GM12891 (cell line): ENCODE measurements at regions not wholly inside any gene's neighbourhood (a gene's known extent, or its start where the extent isn't known, plus 50 kb on each side); places are given as distances from the start of the nearest gene placed in this dataset.

Experiments used
- DNase-seq: peaks from one replicate; pipeline ENCODE4 v3.0.0; 2011; ENCODE audit warnings: low spot score; ENCODE audit not compliant: insufficient read length
- FAIRE-seq: peaks from 2 replicates; lab custom pipeline; 2011; peaks lifted over from hg19 to GRCh38; lab: Jason Lieb, UNC
- PAX5 ChIP-seq: IDR thresholded peaks from 2 replicates; pipeline ENCODE4 v1.6.1; 2011; ENCODE audit warnings: low read length, moderate library complexity, mild to moderate bottlenecking; ENCODE audit not compliant: insufficient read depth, severe bottlenecking
- POLR2A ChIP-seq: IDR thresholded peaks from 2 replicates; pipeline ENCODE4 v1.6.1; 2011; ENCODE audit warnings: low read depth, low read length, control low read depth
- POLR2AphosphoS5 ChIP-seq: IDR thresholded peaks from 2 replicates; pipeline ENCODE4 v1.6.1; 2011; ENCODE audit warnings: low read depth, low read length, control low read depth
- POU2F2 ChIP-seq: IDR thresholded peaks from 2 replicates; pipeline ENCODE4 v1.6.1; 2011; ENCODE audit warnings: low read depth, mild to moderate bottlenecking, control low read depth, low read length, moderate library complexity
- SPI1 ChIP-seq: IDR thresholded peaks from 2 replicates; pipeline ENCODE4 v1.6.1; 2011; ENCODE audit warnings: low read depth, low read length, control low read depth
- TAF1 ChIP-seq: IDR thresholded peaks from 2 replicates; pipeline ENCODE4 v1.6.1; 2011; ENCODE audit warnings: low read depth, low read length, control low read depth

DNA sequence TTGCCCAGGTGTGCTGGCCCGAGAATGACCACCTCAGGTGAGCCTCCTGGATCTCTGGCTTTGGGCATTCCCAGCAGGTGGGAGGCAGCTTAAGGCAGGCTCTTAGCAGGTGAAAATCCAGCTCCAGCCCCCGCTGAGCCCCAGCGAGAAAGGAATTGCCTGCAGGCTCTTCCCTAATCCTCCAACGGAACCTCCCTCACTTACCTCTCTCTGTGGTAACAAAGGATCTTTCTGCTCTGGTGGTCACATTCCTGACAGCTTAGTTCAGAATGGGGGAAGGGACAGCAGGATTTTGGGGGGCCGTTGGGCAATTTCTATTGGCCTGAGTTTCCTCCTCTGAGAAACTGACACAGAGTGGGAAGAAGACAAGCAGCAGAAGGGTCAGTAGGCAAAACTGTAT is 116.0 kb upstream of the LHX5 start:
- no peak for FAIRE-seq
- DNase-seq = no peak
- TF ChIP-seq POLR2A = no peak
- TF ChIP-seq POLR2AphosphoS5 = no peak
- no peak for TF ChIP-seq SPI1
- no peak for TF ChIP-seq TAF1
- no peak for TF ChIP-seq PAX5
- no peak for TF ChIP-seq POU2F2

DNA sequence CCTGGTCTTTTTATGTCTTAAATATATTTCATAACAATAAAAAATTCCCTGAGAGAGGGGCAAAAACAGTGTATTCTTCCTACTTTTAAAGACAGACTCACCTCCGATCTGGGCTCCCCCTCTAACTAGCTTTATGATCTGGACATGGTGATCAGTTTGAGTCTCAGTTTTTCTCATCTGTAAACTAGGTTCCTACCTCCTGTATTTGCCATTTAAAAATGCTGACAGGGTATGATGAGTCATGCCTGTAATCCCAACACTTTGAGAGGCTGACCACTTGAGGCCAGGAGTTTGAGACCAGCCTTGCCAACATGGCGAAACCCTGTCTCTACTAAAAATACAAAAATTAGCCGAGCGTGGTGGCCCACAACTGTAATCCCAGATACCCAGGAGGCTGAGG is 114.8 kb upstream of the LHX5 start:
- FAIRE-seq = no peak
- TF ChIP-seq PAX5 (no peak), TAF1 (no peak), POU2F2 (no peak), POLR2AphosphoS5 (no peak), SPI1 (no peak), POLR2A (no peak)
- no peak for DNase-seq

DNA sequence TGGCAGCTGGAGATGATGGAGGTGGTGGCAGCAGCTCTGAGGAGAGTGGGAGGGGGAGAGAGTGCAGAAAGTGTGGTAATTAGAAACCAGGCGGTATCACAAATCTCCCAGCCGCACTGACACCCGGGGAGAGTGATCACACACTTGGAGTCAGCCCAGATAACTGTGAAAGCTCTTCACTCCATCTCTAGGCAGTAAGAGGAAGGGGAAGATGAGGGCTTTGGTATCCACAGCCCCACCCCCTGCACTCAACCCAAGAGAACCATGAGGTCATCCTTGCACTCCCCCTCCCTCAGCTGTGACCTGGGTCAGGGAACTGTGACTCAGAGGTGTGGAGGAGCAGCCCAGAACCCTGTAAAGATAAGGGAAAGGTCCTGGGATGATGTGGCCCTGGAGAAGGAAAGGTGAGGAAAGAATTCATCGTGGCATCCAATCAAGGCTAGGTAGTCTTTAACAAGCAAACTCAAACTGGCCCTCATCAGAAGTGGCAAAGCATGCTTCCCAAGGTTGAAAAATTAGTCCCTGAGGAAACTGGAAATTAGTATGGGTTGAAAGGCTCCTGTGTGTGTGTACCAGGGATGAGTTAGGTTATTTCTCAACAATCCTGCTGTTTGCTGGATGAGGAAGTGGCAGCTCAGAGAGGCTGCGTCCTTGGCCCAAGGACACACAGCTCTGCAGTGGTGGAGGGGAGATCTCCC is 111.0 kb upstream of the LHX5 start:
- DNase-seq = no peak
- no peak for FAIRE-seq

DNA sequence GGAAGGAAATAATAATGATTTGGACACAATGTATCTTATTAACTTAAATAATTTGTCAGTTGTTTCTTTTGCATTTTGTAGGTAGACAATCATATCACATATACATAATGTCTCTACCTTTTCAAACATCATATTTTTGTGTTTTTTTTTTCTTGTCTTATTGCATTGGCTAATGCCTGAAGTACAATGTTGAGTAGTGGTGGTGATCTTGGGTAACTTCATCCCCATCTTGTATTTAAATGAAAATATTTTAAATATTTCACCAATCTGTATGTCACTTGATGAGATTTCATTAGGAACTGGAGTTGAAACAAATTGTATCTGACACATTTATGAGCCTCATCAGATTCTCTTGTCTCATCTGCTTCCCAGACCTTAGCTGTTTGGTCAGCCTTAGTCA is 109.7 kb upstream of the LHX5 start:
- FAIRE-seq (no peak), DNase-seq (no peak)
- TF ChIP-seq POLR2A (no peak), TAF1 (no peak), POU2F2 (no peak), SPI1 (no peak), POLR2AphosphoS5 (no peak), PAX5 (no peak)

More for the DNA sequence above, 111.0 kb upstream of the LHX5 start:
- TF ChIP-seq TAF1 (no peak), PAX5 (no peak)

DNA sequence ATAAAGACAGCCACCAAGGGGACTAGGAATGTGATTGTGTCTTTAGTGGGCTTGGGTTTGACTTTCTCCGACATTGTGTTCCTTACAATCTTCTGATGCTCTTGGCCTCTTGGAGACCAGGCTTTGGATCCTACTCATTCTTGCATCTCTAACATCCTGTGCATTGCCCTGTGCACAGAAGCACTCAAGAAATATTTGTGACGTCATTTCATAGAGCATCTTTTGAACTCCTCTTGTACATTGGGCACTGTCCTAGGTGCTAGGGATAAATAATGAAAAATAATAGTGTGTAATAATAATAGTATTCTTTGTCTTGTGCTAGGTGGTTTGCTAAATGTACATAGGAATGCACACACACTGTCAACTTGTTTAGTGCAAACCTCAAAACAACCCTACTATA is 108.8 kb upstream of the LHX5 start:
- TF ChIP-seq POLR2AphosphoS5 (no peak), PAX5 (no peak), SPI1 (no peak), POU2F2 (no peak), TAF1 (no peak), POLR2A (no peak)
- DNase-seq = no peak
- FAIRE-seq = no peak

GRCh38 chr12:113577464-113578129 is 105.9 kb upstream of the LHX5 start:
- TF ChIP-seq POLR2AphosphoS5 = no peak
- no peak for DNase-seq
- FAIRE-seq = no peak

- TF ChIP-seq POU2F2 (no peak), POLR2A (no peak), POLR2AphosphoS5 (no peak), TAF1 (no peak), SPI1 (no peak), PAX5 (no peak)
- DNase-seq (no peak), FAIRE-seq (no peak)
Observed at GRCh38 chr12:113575386-113575785, 103.7 kb upstream of the LHX5 start.

DNA sequence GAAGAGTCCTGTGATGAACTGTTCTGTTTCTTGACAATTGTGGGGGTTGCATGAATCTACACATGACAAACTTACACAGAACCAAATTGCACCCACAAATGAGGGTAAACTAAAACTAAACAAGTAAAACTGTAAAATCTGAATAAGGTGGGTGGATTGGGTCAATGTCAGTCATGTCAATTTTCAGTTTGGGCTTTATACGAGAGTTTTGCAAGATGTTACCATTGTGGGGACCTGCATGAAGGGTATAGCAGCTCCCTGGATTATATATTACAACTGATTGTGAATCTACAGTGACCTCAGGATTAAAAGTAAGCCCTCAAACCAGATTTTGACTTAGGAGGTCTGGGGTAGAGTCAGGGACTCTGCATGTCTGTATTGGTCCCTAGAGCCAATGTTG is 101.5 kb upstream of the LHX5 start:
- DNase-seq (no peak), FAIRE-seq (no peak)
- TF ChIP-seq TAF1 = no peak
- TF ChIP-seq SPI1 = no peak
- no peak for TF ChIP-seq POLR2A
- no peak for TF ChIP-seq POU2F2
- no peak for TF ChIP-seq PAX5
- TF ChIP-seq POLR2AphosphoS5 = no peak

DNA sequence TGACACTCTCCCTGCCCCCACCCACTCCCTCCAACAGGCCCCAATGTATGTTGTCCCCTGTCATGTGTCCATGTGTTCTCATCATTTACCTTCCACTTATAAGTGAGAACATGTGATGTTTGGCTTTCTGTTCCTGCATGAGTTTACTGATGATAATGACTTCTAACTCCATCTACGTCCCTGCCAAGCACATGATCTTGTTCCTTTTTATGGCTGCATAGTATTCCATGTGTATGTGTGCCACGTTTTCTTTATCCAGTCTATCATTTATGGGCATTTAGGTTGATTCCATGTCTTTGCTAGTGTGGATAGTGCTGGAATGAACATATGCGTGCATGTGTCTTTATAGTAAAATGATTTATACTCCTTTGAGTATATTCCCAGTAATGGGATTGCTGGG is 100.0 kb upstream of the LHX5 start:
- no peak for FAIRE-seq

DNA sequence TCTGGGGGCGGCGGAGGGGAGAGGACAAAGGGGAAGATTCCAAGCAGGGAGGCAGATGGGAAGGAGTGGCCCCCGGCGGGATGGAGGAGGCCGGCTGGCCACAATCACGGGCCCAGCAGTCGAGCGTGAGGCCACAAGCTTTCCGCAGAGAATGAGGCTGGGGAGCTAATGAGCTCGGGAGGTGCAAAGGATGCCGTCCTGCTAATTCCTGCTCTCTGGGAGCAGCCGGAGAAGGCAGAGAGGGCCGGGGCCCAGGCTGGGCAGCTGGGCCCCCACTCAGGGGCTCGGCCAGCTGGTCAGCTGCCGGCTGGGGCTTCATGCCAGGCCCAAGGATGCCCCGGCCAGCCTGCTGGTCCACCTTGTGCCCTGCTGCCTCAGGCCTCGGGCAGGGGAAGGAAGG is 98.1 kb upstream of the LHX5 start:
- no peak for TF ChIP-seq POLR2A
- TF ChIP-seq POLR2AphosphoS5 = no peak
- TF ChIP-seq TAF1 = no peak
- TF ChIP-seq POU2F2 = no peak
- no peak for TF ChIP-seq PAX5
- no peak for TF ChIP-seq SPI1
- FAIRE-seq (no peak), DNase-seq (no peak)

More for the DNA sequence above, 100.0 kb upstream of the LHX5 start:
- no peak for TF ChIP-seq POLR2AphosphoS5
- DNase-seq = no peak
